GM19397 (cell line): ENCODE measurements at regions not wholly inside any gene's neighbourhood (a gene's known extent, or its start where the extent isn't known, plus 50 kb on each side); places are given as distances from the start of the nearest gene placed in this dataset.

ENCODE experiments used
- ATAC-seq: cut with Tn5 transposase; IDR thresholded peaks from one replicate; pipeline ENCODE4 v1.9.1; 2021; ENCODE audit warnings: mild to moderate bottlenecking, moderate library complexity; ENCODE audit not compliant: unreplicated experiment

DNA sequence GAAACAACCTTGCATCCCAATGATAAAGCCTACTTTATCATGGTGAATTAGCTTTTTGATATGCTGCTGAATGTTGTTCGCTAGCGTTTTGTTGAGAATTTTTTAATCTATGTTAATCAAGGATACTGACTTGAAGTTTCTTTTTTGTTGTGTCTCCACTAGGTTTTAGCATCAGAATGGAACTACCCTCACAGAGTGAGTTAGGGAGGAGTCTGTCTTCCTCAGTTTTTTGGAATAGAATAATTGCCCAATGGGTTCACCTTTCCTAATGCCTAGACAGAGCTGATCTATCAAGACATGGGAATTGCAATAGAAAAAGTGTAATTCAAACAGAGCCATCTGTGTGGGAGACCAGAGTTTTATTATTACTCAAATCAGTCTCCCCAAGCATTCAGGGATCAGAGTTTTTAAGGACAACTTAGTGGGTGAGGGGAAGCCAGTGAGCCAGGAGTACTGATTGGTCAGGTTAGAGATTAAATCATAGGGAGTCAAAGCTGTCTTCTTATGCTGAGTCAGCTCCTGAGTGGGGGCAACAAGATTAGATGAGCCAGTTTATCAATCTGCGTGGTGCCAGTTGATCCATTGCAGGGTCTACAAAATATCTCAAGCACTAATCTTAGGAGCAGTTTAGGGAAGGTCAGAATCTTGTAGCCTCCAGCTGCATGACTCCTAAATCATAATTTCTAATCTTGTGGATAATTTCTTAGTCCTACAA, 237.4 kb upstream of the PPP2R3A start:
- no peak for ATAC-seq

DNA sequence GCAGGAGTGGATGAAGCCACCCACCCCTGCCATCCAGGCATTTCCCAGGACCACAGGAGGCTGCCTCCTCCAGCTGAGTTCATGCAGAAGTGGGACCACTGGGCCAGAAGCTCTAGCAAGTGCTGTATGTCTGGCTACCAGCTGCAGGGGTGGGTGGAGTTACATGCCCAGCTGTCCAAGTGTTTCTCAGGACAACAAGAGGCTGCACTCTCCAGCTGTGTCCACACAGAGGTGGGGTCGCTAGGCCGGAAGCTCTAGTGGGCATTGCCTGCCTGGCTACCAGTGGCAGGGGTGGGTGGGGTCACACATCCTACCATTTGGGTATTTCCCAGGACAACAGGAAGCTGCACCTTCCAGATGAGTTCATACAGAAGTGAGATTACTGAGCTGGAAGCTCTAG, 234.0 kb upstream of the PPP2R3A start:
- no peak for ATAC-seq

DNA sequence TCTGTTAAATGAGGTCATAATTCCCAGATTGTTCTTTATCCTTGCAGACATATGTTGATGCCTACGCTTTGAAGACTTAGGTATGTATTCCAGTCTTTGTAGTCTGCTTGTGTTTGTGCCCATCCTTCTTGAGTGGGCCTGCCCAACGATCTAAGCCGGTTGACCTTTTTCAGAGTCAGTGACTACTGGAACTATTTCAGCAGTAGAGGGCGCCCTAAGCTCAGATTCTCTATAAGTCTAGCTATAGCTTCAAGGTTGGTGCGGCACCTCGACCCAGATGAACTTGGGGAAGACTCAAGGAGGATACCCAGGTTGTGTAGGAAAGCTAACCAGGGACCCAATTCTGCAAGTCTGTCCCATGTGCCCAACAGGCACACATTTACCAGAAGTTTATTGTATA, 228.8 kb upstream of the PPP2R3A start:
- no peak for ATAC-seq

DNA sequence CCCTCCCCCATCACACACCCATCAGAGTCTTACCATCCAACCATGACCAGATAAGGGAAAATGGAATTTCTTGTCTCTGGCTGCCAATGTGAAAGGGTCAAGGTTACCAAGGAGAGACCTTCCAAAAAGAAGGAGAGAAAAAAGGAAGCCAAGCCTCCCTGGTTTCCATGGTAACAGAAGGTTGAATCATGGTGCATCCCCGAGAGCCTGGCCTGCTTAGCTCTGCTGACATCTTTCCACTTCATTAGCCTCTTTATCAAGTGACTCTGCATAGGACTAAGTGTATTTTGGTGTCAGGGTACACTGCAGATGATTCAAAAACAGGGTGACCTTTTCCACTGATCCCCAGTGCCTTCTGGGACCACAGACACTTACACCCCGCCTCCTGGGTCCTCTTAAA, 225.7 kb upstream of the PPP2R3A start:
- no peak for ATAC-seq

DNA sequence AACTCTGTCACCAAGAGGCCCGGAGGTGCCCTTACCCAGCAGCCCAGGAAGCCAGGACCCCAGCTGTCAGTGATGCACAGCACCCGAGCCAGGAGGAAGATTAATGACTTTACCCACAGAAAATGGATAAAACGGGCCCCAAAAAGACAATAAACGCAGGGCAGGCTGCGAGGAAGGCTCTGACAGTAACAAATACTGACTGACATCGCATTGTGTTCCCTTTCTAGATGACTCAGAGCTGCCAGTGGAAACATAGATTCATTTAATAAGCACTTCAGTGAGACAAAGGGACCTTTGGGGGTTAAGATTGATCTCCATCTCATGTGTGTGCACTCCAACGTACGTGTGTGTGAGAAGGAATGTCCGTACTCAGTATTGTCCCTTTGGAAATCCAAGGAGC, 225.3 kb upstream of the PPP2R3A start:
- ATAC-seq = no peak

DNA sequence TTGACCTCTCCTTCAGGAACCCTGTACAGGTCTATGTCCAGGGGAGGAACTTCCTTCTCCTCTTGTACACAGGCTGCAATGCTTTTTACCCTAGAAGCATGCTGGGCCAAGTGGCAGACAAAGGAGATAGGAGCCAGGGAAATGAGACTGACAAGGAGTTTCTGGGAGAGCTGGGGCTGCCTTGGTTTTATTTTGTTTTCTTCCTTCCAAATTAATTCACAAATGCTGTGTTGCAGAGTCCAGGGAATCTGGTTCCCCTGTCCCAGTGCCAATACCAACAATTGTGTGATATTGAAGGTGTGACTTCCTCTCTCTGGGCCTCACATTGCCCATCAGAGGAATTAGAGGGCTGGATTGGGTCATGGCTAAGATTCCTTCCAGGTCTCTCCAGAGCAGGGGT, 224.8 kb upstream of the PPP2R3A start:
- no peak for ATAC-seq

DNA sequence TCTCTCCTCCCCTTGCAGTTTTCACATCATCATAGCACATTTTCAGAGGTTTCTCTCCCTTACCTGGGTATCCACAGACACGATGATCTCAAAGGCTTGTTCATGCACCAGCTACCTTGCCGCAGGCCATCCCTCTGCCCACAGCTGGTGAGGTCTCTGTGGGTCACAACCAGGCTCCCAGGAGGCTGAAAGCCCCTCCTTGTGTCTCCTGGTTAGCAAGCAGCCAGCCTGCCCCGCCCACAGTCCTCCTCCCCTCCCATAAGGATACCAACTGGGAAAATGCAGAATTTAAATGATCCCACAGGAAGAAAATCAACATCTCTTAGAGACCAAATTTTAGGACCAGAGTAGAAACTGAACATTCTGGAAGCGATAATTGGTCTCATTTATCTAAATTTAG, 213.5 kb upstream of the PPP2R3A start:
- ATAC-seq = no peak

DNA sequence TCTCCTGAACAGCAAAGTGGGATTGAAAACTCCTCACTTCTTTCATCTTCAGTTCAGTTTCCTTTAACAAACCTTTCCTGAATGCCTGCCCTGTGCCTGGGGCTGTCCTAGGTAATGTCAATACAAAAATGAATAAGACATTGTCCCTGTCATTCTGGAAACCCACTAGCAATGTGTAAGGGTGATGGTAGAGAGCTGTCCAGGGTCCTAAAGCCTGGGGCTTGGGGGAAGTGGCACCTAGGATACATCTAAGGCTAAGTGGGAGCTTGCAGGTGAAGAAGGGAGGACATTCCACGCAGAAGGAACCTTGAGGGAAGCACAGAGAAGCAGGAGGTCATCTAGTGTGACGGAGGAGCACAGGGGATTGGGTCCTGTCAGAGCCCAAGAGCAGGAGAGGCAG, 212.7 kb upstream of the PPP2R3A start:
- no peak for ATAC-seq

DNA sequence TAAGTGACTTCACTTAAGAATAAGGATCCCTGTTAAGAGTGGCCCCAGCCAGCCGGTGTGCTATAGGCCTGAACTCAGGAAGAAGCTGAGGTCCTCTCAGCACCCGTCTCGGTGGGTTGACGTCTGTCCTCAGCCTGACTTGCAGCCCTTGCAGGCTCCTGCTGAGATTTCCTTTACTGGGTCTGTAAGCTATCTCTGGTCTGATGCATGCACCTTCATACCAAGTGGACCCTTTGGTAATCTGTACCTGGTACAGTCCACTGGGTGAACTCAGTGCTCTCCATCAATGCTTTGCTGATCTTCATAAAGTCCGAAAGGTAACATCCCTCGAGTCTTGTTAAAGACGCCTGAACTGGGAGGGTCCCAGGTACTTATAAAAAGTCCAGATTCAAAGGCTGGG, 212.0 kb upstream of the PPP2R3A start:
- ATAC-seq = no peak

DNA sequence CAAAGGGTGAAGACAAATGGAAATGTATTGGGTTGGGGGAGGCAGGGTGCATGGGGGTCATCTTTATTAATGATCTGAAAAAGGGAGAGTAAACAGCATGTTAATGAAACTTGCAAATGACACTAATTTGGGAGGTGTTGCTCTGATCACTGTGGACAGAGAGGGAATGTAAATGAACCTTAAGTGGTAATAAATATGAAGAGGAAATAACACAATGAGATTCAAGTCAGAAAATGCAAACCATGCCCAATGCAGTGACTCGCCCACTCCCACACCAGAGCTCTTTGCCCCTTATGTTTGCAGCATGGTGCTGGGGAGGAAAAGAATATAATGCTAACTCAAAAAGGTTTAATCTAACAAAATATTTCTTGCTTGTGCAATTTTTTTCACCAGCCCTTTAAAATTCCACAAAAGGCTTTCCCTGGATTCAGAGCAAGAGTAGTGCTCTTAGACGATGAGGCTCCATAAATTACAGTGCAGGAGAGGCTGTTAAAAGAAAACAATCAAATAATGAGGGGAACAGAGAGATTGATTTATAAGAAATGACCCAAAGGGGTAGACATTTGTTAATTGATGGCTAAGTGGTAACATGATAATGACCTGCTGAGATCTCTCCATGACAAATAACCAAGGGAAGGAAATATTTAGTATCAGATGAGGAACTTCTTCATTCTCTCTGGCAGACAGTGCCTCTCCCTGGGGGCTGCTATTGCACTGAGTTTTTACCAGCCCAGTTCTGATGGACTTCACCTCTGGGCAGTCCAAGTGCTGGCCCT, 210.0 kb upstream of the PPP2R3A start:
- ATAC-seq = no peak

DNA sequence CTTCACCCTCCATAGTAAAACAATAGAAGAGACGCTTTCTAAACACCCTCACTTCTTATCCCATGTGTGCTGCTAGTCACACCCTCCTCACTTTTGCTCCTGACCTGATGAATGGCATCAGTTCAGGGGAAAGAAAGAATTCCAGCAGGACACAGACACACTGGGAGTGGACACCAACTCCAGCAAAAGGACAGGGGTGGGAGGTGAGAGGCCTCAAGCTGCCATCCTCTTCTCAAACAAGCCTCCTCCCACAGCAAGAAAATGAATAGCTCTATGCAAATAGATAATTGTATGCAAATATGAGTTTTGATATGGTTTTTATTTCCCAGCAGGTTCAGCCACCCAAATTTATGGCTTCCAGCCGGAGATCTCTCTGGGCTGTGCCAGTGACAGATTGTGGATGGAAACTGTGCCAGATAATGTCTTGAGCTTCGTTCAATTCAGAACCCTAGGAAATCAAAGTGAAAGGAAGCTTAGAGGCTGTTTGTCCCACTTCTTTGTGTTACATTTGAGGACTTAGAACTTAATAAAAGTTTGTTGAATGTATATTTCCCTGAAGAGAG, 209.3 kb upstream of the PPP2R3A start:
- no peak for ATAC-seq

DNA sequence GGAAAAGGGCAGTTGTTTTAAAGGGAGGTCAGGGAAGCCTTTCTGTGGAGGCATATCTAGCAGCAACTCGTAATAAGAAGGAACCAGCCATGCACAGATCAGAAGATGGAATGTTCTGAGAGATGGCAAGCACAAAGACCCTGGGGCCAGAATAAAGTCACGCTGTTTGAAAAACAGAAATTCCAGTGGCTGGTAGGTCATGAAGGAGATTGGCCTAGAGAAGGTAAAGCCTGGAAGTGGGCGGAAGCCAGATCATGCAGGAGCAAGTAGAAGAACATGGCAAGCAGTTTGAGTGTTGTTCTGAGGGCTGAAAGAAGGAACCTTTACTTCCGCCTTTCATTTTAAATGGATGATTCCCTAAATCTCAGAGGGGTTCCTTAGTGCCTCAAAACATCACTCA, 208.1 kb upstream of the PPP2R3A start:
- ATAC-seq = no peak

DNA sequence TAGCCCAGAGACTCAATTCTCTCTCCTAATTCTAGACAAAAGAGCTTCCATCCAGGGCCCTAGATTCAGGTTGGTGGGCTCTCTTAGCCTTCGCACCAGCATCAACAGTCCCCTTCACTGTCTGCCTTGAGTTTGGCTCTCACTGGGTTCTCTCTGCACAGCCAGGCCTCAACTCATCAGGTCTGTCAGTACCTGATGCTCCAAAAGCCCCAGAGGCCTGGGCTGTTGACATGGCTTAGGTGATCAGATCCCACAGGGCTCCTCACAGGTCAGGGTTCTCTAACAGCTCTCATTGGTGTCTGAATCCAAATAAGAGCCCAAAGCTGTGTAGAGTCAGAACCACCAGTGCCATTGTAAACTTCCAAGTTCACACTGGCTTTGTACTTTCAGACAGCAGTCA, 206.6 kb upstream of the PPP2R3A start:
- ATAC-seq = no peak

DNA sequence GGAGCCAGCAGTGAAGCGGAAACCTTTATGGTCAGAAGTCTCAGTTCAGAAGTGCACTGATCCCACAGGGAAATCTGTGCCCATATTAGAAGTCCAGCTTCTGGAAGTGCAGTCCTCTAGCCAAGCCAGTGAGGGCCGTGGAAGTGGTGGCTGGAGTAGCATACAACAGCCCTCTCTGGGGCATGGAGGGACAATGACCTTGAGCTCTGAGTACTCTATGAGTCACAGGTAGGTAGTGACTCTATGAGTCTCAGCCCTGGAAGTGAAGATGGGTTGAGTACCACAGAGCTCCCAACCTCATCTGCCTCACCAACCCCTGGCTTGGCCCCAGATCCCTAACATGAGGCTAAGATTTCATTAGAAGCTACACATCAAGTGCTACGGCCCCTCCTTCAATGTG, 205.9 kb upstream of the PPP2R3A start:
- ATAC-seq = no peak

DNA sequence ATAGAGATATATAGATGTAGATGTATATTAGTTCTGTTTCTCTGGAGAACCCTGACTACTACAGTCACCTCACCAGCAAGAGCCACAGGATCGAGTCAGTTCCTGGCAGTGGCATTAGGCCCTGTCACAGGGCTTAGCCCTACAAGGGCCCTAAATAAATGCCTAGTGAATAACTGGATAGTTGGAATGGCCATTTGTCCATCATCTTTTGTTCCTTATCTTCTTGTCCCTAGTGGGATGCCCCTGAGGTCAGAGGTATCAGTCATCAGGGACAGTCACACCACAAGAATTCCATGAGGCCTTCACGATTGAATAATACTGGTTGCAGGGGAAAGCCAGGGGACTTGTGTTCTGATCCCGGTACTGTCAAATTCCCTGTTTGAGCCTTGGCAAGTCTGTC, 204.9 kb upstream of the PPP2R3A start:
- ATAC-seq = no peak

DNA sequence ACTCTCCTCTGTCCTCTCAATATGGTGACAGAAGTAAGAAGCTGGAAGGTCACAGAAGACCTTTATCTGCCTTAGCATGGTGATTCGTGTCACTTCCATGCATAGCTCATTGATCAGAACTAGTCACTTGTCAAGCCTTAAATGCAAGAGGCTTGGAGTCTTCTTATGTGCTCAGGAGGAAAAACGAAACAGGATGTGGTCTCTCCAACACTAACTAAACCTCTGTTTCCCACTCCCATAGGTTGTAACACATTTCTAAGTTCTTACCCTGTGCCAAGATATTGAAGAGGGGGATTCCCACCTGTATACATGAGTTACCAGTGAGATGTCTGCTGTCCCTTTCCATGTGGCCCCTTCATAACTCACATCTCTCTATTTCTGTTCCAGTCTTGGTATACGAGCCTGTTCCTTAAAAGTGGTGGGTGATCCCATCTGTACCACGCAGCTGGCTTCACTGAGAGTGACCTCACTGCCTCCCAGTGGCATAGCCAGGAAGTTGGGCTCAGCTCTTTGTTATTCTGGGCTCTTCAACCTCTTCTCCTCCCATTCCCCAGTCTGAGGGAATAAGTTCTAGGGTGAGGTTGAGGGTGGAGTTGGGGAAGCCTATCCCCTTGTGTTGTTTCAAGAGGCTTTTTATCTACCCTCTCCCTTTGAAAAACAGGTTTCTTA, 203.2 kb upstream of the PPP2R3A start:
- ATAC-seq = no peak

DNA sequence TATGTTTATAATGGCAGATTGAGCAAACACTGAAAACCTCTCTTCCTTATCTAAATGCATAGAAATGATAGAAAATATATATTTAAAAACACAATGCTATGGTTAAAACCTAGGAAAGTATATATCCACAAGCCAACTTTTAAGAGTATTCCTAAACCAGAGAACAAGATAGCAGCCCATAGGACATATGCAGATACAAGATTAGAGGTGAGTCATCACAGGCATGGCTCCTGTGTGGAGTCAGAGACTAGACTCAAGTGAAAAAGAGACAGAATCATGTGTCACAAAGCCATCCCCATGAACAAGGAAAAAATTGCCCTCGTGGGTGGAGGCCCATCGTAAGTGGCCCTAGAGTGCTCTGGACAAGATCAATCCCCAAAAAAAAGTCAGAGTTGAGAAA, 199.4 kb upstream of the PPP2R3A start:
- no peak for ATAC-seq

DNA sequence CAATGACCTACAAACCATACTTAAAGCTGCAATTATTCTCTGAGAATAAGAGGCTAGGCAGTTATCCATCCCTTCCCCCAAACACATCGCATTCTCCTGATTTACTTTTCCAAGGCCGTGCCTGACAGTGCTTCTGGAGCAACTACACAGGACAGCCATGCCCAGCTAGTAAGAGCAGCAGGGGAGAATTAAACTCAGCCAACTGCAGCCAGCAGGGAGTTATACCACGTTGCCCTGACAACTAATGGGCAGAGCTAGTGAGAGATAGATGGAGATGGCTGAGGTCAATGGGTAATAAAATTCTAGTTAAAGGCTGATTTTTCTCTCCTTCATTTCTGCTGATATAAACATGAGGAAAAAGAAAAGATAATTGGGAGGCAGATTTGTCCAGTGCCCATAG, 193.8 kb upstream of the PPP2R3A start:
- ATAC-seq = no peak

DNA sequence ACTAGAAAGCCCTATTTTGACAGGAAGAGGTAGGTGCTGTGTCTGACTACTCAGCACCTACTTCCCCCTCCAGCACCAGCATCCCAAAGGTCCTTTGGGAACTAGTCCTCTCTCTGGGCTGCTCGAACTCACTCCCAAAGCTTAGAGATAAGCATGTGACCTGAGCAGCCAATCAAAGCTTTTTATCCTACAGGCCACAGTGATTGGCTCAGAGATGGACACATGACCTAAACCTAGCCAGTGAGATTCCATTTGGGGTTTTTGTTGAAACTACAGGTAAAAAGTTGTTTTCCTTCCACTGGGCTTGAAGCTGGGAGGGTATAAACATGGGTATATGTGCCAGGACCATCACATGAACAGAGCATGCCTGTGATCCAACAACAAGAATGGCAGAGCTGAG, 186.5 kb upstream of the PPP2R3A start:
- no peak for ATAC-seq

DNA sequence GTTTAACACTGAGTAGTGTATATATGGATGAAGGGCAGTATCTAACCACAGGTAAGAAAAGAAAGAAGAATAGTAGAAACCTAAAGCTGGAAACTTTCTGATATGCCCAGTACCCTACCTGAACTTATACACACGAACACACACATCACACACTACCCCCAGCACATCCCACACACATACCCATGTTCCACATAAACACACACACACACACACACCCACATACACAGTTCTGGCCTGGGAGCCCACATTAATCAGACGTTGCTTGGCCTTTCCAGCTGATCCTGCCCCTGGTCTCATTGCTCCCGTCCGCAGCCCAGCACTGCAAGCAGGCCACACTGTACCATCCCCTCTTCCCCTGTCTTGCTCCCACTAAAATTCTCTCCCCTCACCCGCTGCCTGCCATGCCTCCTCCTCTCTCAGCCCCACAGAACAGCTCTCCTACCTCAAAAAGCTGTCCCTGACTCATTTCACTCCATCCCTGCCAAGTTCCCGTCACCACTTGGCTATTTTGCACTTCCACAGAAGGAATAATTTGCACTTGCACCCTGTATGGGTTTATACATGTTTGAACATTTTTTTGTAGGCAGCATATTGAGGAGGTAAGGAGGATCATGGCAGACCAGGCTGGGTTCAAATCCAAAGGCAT, 185.8 kb upstream of the PPP2R3A start:
- no peak for ATAC-seq
